SH-SY5Y (cell line): ENCODE measurements at regions not wholly inside any gene's neighbourhood (a gene's known extent, or its start where the extent isn't known, plus 50 kb on each side); places are given as distances from the start of the nearest gene placed in this dataset.

Source experiments
- GATA2 ChIP-seq: IDR thresholded peaks from 2 replicates; pipeline ENCODE4 v1.6.1; 2011; ENCODE audit warnings: mild to moderate bottlenecking, low read depth, low read length
- GATA3 ChIP-seq: IDR thresholded peaks from 2 replicates; pipeline ENCODE4 v1.6.1; 2011; ENCODE audit warnings: low read depth, mild to moderate bottlenecking, low read length, moderate library complexity

DNA sequence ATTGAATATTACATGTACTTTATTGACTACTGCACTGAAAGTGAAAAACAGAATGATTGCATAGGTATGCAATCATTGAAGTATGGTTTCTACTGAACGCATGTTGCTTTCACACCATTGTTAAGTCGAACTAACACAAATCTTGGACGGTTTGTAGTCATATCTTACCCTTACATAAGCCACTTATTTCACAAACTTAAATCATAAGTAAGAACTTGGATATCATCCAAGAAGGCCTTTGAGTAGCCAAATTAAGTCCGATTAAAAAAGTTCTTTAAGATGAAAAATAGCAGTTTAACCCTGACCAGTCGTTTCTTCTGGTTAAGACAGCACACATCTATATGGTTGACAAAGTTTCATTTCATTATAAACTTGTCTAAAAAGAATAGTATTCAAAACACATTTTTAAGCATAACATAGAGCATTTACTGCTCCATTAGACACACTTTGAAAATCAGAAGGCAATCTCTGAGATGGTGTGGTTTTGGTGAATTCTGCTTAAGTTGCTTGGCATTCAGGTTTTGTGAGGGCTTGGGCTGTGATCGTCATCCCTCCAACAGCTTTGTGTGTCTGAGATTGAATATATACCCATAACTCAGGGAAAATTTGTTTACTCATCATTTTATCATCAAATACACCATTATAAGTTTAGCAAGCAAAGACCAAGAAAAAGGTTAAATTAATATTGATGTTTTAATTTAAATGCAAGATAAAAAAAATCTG lies 92.2 kb downstream of the NFKBIZ start:
- TF ChIP-seq GATA2, result no peak
- no peak for TF ChIP-seq GATA3
